ENCODE measurements at regions not wholly inside any gene's neighbourhood (a gene's known extent, or its start where the extent isn't known, plus 50 kb on each side); places are given as distances from the start of the nearest gene placed in this dataset.

DNA sequence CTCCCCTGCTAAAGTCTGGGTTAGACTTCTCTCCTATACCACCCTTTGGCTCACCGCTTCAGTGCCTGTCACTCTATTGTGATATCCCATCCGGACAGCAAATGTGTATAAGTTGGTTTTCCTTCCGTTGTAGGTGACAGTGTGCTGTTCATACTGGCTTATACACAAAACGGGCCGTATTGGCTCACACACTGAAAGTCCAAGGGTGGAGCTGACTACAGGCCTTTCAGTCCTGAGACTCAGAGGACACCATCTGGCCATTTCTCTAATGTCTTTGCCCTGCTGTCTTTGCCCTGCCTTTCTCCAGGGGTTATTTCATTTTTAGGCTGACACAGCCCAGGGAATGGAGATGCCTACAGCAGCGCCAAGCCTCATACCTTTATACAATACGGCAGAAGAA, 90.7 kb downstream of the URB2 start:
- Histone ChIP-seq H2BK15ac (ENCODE audit: low read length) (no peak overlapping the region), H3K4ac (ENCODE audit: low read length) (no peak overlapping the region), H4K8ac (ENCODE audit: low read depth, low read length) (no peak overlapping the region), H2AFZ (ENCODE audit: low read length) (no peak overlapping the region), H3K23ac (ENCODE audit: low read depth, low read length, poor library complexity) (no peak overlapping the region), H2BK5ac (ENCODE audit: low read length) (no peak overlapping the region), H3K4me3 (ENCODE audit: low read length in 2 of 2) (no peak overlapping the region), H3K9ac (ENCODE audit: low read depth, low read length, poor library complexity) (no peak overlapping the region), H3K4me2 (ENCODE audit: insufficient read depth, low read length, poor library complexity, severe bottlenecking) (no peak overlapping the region), H2AK5ac (ENCODE audit: low read depth, low read length) (no peak overlapping the region), H2BK120ac (ENCODE audit: low read depth, low read length) (no peak overlapping the region), H4K91ac (ENCODE audit: low read depth, low read length, poor library complexity) (no peak overlapping the region), H3K36me3 (replicated peaks in 1 of 2; ENCODE audit: control insufficient read depth in 2 of 2, insufficient read depth in 2 of 2, low read length in 2 of 2) (no peaks in the 10 kb centered on the region), H3K27ac (replicated peaks; ENCODE audit: low read length) (no peak overlapping the region), H3K27me3 (ENCODE audit: control insufficient read depth in 3 of 3, insufficient read depth in 3 of 3, low read depth in 1 of 3, low read length in 3 of 3) (no peaks in the 10 kb centered on the region), H3K14ac (ENCODE audit: low read length) (no peak overlapping the region), H2BK12ac (ENCODE audit: low read length) (no peak overlapping the region), H3K4me1 (ENCODE audit: control insufficient read depth in 2 of 2, insufficient read depth in 1 of 2, low read depth in 1 of 2, low read length in 2 of 2) (peaks cover 2 to 4% of the 10 kb centered on the region in 2 donors), H3K9me3 (replicated peaks in 1 of 2; ENCODE audit: control insufficient read depth in 2 of 2, insufficient read depth in 1 of 2, low read depth in 1 of 2, low read length in 2 of 2) (peaks cover 0 to 2% of the 10 kb centered on the region in 2 donors), H3K18ac (ENCODE audit: low read length) (no peak overlapping the region), H3K79me1 (ENCODE audit: low read depth, low read length) (no peaks in the 10 kb centered on the region)
- no CpG with 5 or more reads among the region's 7 CpGs for WGBS, 2 donors (ENCODE audit: extremely low coverage in 2 of 2, insufficient read length in 2 of 2, insufficient replicate concordance in 1 of 2)
- DNase-seq (ENCODE audit: low spot score), result no peak

DNA sequence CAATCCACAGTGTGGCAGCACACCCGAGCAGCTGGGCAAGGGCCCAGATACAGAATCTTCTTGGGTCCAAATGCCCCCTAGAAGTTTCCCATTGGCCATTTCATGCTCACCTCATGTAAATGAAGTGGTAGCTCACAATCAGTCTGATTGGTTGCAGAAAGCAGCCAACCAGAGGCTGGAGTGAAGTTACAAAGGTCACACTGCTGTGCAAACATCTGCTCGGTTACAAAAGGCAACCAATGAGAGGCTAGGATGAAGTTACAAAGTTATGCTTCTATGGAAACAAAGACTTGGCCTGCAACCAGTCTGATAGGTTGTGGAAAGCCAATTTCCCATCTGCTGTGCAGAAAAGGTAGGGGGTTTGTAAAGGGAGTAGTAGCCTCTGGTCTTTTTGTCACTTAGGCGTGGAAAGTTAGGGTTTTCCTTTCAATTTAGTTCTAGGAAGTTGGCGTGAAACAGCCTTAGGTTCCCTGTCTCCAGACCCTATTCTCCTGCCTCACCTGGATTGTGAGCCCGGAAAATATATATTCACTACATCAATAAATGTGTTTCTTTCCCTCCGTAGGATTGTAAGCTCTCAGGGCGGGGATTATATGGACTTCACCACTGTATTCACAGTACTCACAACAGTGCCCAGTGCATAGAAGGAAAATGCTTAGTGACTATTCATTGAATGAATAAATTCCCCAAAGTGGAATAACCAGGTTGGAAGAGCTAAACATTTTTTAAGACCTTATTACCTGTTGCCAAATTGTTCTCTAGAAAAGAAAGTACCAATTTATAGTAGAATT, 91.9 kb downstream of the URB2 start:
- Histone ChIP-seq H3K27me3 (ENCODE audit: control insufficient read depth in 3 of 3, insufficient read depth in 3 of 3, low read depth in 1 of 3, low read length in 3 of 3) (no peaks in the 10 kb centered on the region), H2AK5ac (ENCODE audit: low read depth, low read length) (no peak overlapping the region), H2BK12ac (ENCODE audit: low read length) (no peak overlapping the region), H3K9me3 (replicated peaks in 1 of 2; ENCODE audit: control insufficient read depth in 2 of 2, insufficient read depth in 1 of 2, low read depth in 1 of 2, low read length in 2 of 2) (peaks cover under 1 to 4% of the 10 kb centered on the region in 2 donors), H3K27ac (replicated peaks; ENCODE audit: low read length) (no peak overlapping the region), H3K4me2 (ENCODE audit: insufficient read depth, low read length, poor library complexity, severe bottlenecking) (no peak overlapping the region), H3K4ac (ENCODE audit: low read length) (no peak overlapping the region), H4K91ac (ENCODE audit: low read depth, low read length, poor library complexity) (no peak overlapping the region), H3K14ac (ENCODE audit: low read length) (no peak overlapping the region), H3K9ac (ENCODE audit: low read depth, low read length, poor library complexity) (no peak overlapping the region), H3K4me1 (ENCODE audit: control insufficient read depth in 2 of 2, insufficient read depth in 1 of 2, low read depth in 1 of 2, low read length in 2 of 2) (peaks cover 2 to 4% of the 10 kb centered on the region in 2 donors), H3K18ac (ENCODE audit: low read length) (no peak overlapping the region), H3K4me3 (ENCODE audit: low read length in 2 of 2) (no peak overlapping the region), H4K8ac (ENCODE audit: low read depth, low read length) (no peak overlapping the region), H2BK120ac (ENCODE audit: low read depth, low read length) (no peak overlapping the region), H2AFZ (ENCODE audit: low read length) (no peak overlapping the region), H3K23ac (ENCODE audit: low read depth, low read length, poor library complexity) (no peak overlapping the region), H2BK5ac (ENCODE audit: low read length) (no peak overlapping the region), H2BK15ac (ENCODE audit: low read length) (no peak overlapping the region), H3K79me1 (ENCODE audit: low read depth, low read length) (no peaks in the 10 kb centered on the region), H3K36me3 (replicated peaks in 1 of 2; ENCODE audit: control insufficient read depth in 2 of 2, insufficient read depth in 2 of 2, low read length in 2 of 2) (no peaks in the 10 kb centered on the region)
- DNase-seq (ENCODE audit: low spot score), result no peak
- WGBS, 2 donors (ENCODE audit: extremely low coverage in 2 of 2, insufficient read length in 2 of 2, insufficient replicate concordance in 1 of 2), result no CpG with 5 or more reads among the region's 7 CpGs

GRCh38 chr1:229726061-229726460, 100.0 kb downstream of the URB2 start:
- no CpG with 5 or more reads among the region's 3 CpGs for WGBS, 2 donors (ENCODE audit: extremely low coverage in 2 of 2, insufficient read length in 2 of 2, insufficient replicate concordance in 1 of 2)
- H2AK5ac ChIP-seq (ENCODE audit: low read depth, low read length), result no peak overlapping the region
- no peak for DNase-seq (ENCODE audit: low spot score)

DNA sequence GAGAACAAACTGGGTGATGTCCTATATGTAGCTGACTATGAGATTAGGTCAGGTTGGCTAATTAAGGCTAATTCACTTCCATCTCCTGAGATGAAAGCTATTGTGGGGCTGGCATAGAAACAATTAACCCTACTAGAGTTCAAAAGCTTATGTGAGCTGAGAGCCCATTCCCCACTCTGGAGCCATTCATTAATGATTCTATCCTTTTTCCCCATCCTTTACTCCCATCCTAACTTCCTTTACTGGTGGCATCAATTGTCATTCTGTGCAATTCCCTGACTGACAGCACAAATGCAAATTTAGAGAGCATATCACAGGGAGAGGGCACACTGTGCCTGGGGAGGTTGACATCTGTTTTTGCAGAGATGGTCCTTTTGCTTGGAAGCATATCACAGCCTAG, 103.9 kb downstream of the URB2 start:
- no peak overlapping the region for H4K91ac ChIP-seq (ENCODE audit: low read depth, low read length, poor library complexity)
- H2AK5ac ChIP-seq (ENCODE audit: low read depth, low read length), result no peak overlapping the region
- H3K79me1 ChIP-seq (ENCODE audit: low read depth, low read length), result no peaks in the 10 kb centered on the region
- H4K8ac ChIP-seq (ENCODE audit: low read depth, low read length), result no peak overlapping the region
- H3K4me2 ChIP-seq (ENCODE audit: insufficient read depth, low read length, poor library complexity, severe bottlenecking), result no peak overlapping the region
- no peak overlapping the region for H2BK12ac ChIP-seq (ENCODE audit: low read length)
- H3K18ac ChIP-seq (ENCODE audit: low read length), result no peak overlapping the region
- no peak overlapping the region for H2BK120ac ChIP-seq (ENCODE audit: low read depth, low read length)
- H3K27ac ChIP-seq (replicated peaks; ENCODE audit: low read length), result no peak overlapping the region
- H3K27me3 ChIP-seq (ENCODE audit: control insufficient read depth in 3 of 3, insufficient read depth in 3 of 3, low read depth in 1 of 3, low read length in 3 of 3), result peaks cover 0 to 16% (median 0%) of the 10 kb centered on the region in 3 experiments
- no peak overlapping the region for H3K4me3 ChIP-seq (ENCODE audit: low read length in 2 of 2)
- no peak overlapping the region for H2BK15ac ChIP-seq (ENCODE audit: low read length)
- no peak overlapping the region for H3K4ac ChIP-seq (ENCODE audit: low read length)
- no peaks in the 10 kb centered on the region for H3K36me3 ChIP-seq (replicated peaks in 1 of 2; ENCODE audit: control insufficient read depth in 2 of 2, insufficient read depth in 2 of 2, low read length in 2 of 2)
- no peak overlapping the region for H3K23ac ChIP-seq (ENCODE audit: low read depth, low read length, poor library complexity)
- no peak overlapping the region for H2BK5ac ChIP-seq (ENCODE audit: low read length)
- no peak for DNase-seq (ENCODE audit: low spot score)
- H3K4me1 ChIP-seq (ENCODE audit: control insufficient read depth in 2 of 2, insufficient read depth in 1 of 2, low read depth in 1 of 2, low read length in 2 of 2), result peaks cover 0 to 4% of the 10 kb centered on the region in 2 donors
- no peak overlapping the region for H3K9ac ChIP-seq (ENCODE audit: low read depth, low read length, poor library complexity)
- H3K14ac ChIP-seq (ENCODE audit: low read length), result no peak overlapping the region
- H2AFZ ChIP-seq (ENCODE audit: low read length), result no peak overlapping the region
- H3K9me3 ChIP-seq (replicated peaks in 1 of 2; ENCODE audit: control insufficient read depth in 2 of 2, insufficient read depth in 1 of 2, low read depth in 1 of 2, low read length in 2 of 2), result no peaks in the 10 kb centered on the region

More at GRCh38 chr1:229726061-229726460, 100.0 kb downstream of the URB2 start:
- Histone ChIP-seq H3K27me3 (ENCODE audit: control insufficient read depth in 3 of 3, insufficient read depth in 3 of 3, low read depth in 1 of 3, low read length in 3 of 3) (peaks cover 0 to 9% (median 0%) of the 10 kb centered on the region in 3 experiments), H3K9ac (ENCODE audit: low read depth, low read length, poor library complexity) (no peak overlapping the region), H3K79me1 (ENCODE audit: low read depth, low read length) (no peaks in the 10 kb centered on the region), H3K14ac (ENCODE audit: low read length) (no peak overlapping the region), H3K4me3 (ENCODE audit: low read length in 2 of 2) (no peak overlapping the region), H3K4me1 (ENCODE audit: control insufficient read depth in 2 of 2, insufficient read depth in 1 of 2, low read depth in 1 of 2, low read length in 2 of 2) (peaks cover 0 to 4% of the 10 kb centered on the region in 2 donors), H3K27ac (replicated peaks; ENCODE audit: low read length) (no peak overlapping the region), H3K4me2 (ENCODE audit: insufficient read depth, low read length, poor library complexity, severe bottlenecking) (no peak overlapping the region), H3K18ac (ENCODE audit: low read length) (no peak overlapping the region), H2BK5ac (ENCODE audit: low read length) (no peak overlapping the region), H4K91ac (ENCODE audit: low read depth, low read length, poor library complexity) (no peak overlapping the region), H2BK12ac (ENCODE audit: low read length) (no peak overlapping the region), H3K36me3 (replicated peaks in 1 of 2; ENCODE audit: control insufficient read depth in 2 of 2, insufficient read depth in 2 of 2, low read length in 2 of 2) (no peaks in the 10 kb centered on the region), H3K23ac (ENCODE audit: low read depth, low read length, poor library complexity) (no peak overlapping the region), H2AFZ (ENCODE audit: low read length) (no peak overlapping the region), H2BK15ac (ENCODE audit: low read length) (no peak overlapping the region), H4K8ac (ENCODE audit: low read depth, low read length) (no peak overlapping the region), H3K4ac (ENCODE audit: low read length) (no peak overlapping the region), H3K9me3 (replicated peaks in 1 of 2; ENCODE audit: control insufficient read depth in 2 of 2, insufficient read depth in 1 of 2, low read depth in 1 of 2, low read length in 2 of 2) (peaks cover 2 to 5% of the 10 kb centered on the region in 2 donors), H2BK120ac (ENCODE audit: low read depth, low read length) (no peak overlapping the region)
